ENCODE measurements at regions not wholly inside any gene's neighbourhood (a gene's known extent, or its start where the extent isn't known, plus 50 kb on each side); places are given as distances from the start of the nearest gene placed in this dataset.

DNA sequence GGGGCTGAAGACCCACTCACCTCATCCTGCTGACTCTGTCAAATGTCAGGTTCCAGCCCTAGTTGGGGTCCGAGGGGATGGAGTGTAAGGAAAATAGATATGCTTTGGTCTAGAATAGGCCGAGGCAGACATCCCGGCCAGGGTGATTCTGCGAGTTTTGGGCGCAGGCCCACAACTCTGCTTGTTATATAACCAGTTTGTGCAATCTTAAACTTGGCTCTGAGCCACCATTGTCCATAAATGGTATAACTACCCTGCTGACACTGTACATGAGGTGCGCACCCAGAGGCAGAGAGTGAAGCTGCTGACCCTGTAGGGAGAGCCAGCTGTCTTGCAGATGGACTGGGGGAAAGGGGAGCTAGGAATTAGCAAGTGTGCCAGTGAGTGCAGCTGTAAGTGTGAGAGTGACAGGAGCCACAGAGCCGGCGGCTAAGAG lies 1388.8 kb downstream of the AMY1C start:
- TF ChIP-seq, protein P1, sequence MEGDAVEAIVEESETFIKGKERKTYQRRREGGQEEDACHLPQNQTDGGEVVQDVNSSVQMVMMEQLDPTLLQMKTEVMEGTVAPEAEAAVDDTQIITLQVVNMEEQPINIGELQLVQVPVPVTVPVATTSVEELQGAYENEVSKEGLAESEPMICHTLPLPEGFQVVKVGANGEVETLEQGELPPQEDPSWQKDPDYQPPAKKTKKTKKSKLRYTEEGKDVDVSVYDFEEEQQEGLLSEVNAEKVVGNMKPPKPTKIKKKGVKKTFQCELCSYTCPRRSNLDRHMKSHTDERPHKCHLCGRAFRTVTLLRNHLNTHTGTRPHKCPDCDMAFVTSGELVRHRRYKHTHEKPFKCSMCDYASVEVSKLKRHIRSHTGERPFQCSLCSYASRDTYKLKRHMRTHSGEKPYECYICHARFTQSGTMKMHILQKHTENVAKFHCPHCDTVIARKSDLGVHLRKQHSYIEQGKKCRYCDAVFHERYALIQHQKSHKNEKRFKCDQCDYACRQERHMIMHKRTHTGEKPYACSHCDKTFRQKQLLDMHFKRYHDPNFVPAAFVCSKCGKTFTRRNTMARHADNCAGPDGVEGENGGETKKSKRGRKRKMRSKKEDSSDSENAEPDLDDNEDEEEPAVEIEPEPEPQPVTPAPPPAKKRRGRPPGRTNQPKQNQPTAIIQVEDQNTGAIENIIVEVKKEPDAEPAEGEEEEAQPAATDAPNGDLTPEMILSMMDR (conservative IDR thresholded peaks at IDR 0.05; ENCODE audit: low read length), result no peak
- H3K4me3 ChIP-seq (ENCODE audit: low read length), result no peak overlapping the region
- DNase-seq (ENCODE audit: low read depth), result no peak

DNA sequence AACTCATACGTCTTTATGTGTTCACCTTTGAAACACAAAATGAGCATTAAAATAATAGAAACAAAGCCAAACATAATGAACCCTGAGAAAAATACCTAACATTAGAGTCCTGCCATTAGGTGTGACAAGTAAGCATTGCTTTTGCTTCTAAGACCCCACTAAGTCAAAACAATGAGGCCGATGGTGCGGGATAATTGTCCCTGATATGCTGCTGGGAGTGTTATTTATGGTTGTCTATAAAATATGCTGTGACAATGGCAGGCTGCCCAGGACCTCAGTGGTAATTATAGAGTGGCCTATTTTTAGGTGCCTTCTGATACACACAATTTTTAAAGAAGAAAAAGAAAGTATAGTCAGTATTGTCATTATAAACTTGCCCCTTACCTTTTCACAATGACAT lies 1423.1 kb downstream of the AMY1C start:
- H3K4me3 ChIP-seq (ENCODE audit: low read length), result no peak overlapping the region
- TF ChIP-seq, protein P1 (conservative IDR thresholded peaks at IDR 0.05; ENCODE audit: low read length), result no peak
- DNase-seq (ENCODE audit: low read depth), result no peak

DNA sequence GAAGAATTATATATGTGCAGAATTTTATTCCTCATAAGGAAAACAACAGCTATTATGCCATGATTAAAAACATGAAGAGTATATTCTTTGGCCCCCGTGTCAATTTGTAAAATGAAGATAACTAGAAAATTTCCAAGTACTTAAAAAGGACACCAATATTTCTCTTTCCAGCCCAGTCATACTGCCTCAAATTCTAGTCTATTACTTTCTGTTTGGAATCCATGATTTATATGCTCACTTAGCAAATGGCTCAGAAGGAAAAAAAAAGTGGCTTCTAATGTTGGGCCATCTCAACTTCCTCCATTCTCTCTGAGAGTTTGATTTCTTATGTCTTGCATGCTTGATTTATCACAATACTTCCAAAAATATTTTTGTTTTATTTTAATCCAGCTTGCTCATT lies 1431.1 kb downstream of the AMY1C start:
- H3K4me3 ChIP-seq (ENCODE audit: low read length), result no peak overlapping the region
- no peak for DNase-seq (ENCODE audit: low read depth)
- TF ChIP-seq, protein P1 (conservative IDR thresholded peaks at IDR 0.05; ENCODE audit: low read length), result no peak

DNA sequence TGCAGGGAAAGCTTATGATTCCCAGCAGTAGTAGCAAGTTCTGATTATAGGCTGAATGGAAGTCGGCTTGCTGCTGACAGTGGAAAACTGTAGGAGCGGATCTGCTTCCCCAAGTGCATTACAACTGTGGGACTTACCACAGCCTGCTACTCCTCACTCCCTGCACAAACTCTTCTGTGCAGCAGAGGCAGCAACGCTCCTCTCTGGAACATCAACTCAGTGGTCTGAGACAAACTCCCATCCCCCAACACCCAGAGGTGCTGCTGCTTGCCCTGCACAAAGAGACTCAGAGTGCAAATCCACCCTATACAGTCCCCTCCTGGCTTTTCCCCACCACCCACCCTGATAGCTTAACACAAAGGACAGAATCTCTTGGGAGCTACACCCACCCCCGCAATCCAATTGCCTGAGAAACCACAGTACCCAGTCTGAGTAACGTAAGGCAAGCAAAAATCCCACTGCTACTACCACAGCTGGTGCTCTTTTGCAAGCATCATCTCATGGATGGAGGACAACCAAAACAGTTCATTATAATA lies 1455.2 kb downstream of the AMY1C start:
- H3K4me3 ChIP-seq (ENCODE audit: low read length), result no peak overlapping the region
- TF ChIP-seq, protein P1 (conservative IDR thresholded peaks at IDR 0.05; ENCODE audit: low read length), result no peak
- DNase-seq (ENCODE audit: low read depth), result no peak

DNA sequence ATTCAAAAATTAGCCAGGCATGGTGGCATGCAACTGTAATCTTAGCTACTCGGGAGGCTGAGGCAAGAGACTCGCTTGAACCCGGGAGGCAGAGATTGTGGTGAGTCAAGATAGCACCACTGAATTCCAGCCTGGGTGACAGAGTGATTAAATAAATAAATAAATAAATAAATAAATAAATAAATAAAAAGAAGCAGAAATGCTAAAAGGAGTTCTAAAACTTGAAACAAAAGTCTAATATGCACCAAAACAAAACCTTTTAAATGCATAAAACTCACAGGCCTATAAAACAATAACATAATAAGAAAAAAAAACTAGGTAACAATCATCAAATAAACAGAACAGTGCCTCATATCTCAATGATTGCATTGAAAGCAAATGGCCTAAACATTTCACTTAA lies 1458.9 kb downstream of the AMY1C start:
- no peak overlapping the region for H3K4me3 ChIP-seq (ENCODE audit: low read length)
- no peak for DNase-seq (ENCODE audit: low read depth)
- TF ChIP-seq, protein P1 (conservative IDR thresholded peaks at IDR 0.05; ENCODE audit: low read length), result no peak

DNA sequence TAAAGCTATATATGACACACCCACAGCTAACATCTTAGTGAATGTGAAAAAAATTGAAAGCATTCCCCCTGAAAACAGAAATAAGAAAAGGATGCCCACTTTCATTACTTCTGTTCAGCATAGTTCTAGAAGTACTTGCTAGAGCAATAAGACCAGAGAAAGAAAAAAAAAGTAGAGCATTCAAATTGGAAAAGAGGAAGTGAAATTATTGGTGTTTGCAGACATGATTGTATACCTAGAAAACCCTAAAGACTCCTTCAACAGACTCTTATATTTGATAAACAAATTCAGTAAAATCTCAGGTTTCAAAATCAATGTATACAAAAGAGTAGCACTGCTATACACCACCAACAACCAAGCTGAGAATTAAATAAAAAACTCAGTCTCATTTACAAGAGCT lies 1461.0 kb downstream of the AMY1C start:
- TF ChIP-seq, protein P1 (conservative IDR thresholded peaks at IDR 0.05; ENCODE audit: low read length), result no peak
- no peak for DNase-seq (ENCODE audit: low read depth)
- H3K4me3 ChIP-seq (ENCODE audit: low read length), result no peak overlapping the region

DNA sequence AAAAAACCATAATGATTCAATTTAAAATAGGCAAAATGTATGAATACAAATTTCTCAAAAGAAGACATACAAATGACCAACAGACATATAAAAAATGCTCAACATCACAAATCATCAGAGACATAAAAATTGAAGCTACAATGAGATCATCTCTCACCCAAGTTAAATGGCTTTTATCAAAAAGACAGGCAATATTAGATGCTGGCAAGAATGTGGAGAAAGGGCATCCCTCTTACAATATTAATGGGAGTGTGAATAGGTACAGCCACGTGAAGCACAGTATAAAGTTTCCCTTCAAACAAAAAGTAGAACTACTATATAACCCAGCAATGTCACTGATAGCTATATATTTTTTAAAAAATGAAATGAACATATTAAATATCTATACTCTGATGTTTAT lies 1481.7 kb downstream of the AMY1C start:
- TF ChIP-seq, protein P1 (conservative IDR thresholded peaks at IDR 0.05; ENCODE audit: low read length), result no peak
- H3K4me3 ChIP-seq (ENCODE audit: low read length), result no peak overlapping the region
- DNase-seq (ENCODE audit: low read depth), result no peak
